HG03135 (cell line): ENCODE measurements at regions not wholly inside any gene's neighbourhood (a gene's known extent, or its start where the extent isn't known, plus 50 kb on each side); places are given as distances from the start of the nearest gene placed in this dataset.

Experiments used
- ATAC-seq: cut with Tn5 transposase; IDR thresholded peaks from one replicate; pipeline ENCODE4 v1.9.1; 2021; ENCODE audit warnings: mild to moderate bottlenecking, moderate library complexity; ENCODE audit not compliant: unreplicated experiment

- no peak for ATAC-seq
These were observed 53.4 kb upstream of the NAV3 start for GRCh38 chr12:77777274-77777673.

GRCh38 chr12:77774761-77775160 is 55.9 kb upstream of the NAV3 start:
- ATAC-seq, result no peak

- no peak for ATAC-seq
These were observed 57.9 kb upstream of the NAV3 start for GRCh38 chr12:77772676-77773298.

GRCh38 chr12:77768558-77768957 is 62.1 kb upstream of the NAV3 start:
- ATAC-seq, result no peak

DNA sequence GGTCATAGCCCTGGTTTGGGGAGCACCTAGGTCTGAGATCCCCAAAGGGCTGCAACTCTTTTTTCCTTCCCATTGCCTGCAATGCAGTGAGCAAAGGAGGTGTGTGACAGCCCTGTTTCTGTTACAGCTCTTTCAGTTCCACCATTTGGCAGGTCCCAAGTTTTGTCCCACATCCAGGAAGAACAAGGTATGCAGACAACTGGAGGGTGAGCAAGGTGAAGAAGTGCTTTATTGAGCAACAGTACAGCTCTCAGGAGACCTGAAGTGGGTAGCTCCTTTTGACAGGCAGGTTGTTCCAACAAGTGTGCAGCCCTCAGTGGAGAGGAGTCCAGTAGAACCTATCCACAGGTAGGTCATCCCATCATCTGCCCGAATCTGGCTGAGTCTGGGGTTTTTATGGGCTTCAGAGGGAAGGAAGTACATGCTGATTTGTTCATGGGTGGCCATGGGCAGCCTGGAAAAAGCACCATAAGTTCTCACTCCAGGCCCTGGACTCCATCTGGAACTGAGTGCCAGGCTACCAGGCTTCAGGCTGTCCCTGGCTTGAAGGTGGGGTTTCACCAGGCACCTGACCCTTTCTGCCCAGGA is 62.8 kb upstream of the NAV3 start:
- no peak for ATAC-seq

GRCh38 chr12:77767335-77767734 is 63.4 kb upstream of the NAV3 start:
- no peak for ATAC-seq

- no peak for ATAC-seq
These were observed 64.5 kb upstream of the NAV3 start for GRCh38 chr12:77766224-77766623.

- ATAC-seq, result no peak
These were observed 69.4 kb upstream of the NAV3 start for GRCh38 chr12:77761286-77761685.

- no peak for ATAC-seq
These were observed 70.2 kb upstream of the NAV3 start for GRCh38 chr12:77760271-77761025.

GRCh38 chr12:77754086-77754485 is 76.6 kb upstream of the NAV3 start:
- no peak for ATAC-seq

GRCh38 chr12:77751939-77752338 is 78.8 kb upstream of the NAV3 start:
- no peak for ATAC-seq

- ATAC-seq, result peak; percentile 100
These were observed 84.6 kb upstream of the NAV3 start for GRCh38 chr12:77746096-77746495.

- no peak for ATAC-seq
These were observed 85.1 kb upstream of the NAV3 start for GRCh38 chr12:77745624-77746023.

- ATAC-seq, result no peak
These were observed 88.1 kb upstream of the NAV3 start for GRCh38 chr12:77742631-77743030.

DNA sequence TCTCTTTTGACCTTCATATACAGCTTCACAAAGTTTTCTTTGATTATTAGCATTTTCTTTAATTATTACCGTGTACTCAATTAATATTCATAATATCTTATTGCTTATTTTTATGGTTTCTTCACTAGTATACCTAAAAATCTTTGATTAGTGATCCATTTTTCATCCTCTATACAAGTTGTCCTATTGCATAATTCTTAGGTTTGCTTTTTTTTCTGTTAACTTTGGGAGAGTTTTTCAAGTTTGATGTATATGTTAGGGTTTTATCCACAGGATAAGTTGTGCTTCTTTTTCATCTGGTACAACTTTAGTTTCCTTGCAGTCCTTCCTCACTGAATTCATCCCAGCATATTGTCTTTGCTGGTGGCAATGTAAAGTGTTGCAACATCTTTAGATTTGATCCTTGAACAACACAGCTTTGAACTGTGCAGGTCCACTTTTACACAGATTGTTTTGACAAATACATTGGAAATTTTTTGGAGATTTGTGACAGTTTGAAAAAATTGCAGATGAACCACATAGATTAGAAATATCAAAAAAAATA is 88.6 kb upstream of the NAV3 start:
- ATAC-seq, result no peak

- ATAC-seq, result no peak
These were observed 94.3 kb upstream of the NAV3 start for GRCh38 chr12:77736219-77736965.

DNA sequence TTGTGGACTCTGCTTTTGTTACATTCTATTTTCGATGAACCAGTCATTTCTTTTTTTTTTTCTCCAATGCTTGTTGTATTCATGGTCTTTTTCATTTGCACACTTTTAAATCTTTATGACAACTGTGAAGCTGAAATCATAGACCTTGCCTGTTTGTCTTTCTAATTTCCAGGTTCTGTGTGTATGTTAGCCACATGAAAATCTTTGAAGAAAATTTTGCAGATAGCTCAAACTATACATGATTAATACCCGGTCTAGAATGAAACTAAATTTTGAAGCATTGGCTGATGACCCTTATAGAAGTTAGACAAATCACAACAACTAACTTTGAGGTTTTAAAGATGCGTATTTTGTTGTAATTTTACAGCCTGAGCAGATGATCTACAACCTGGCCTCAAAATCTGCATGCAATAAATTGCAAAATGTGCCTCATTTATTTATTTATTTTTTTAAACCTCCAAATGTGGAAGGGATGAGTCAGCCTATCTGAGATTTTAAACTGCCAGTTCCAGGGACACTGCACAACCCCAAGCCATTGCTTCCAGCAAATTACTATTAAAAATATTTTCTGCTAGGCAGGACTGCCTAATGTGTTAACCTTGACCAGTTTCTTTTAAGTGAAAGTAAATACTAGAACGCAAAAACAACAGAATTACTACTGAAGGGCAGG is 96.3 kb upstream of the NAV3 start:
- ATAC-seq, result no peak

DNA sequence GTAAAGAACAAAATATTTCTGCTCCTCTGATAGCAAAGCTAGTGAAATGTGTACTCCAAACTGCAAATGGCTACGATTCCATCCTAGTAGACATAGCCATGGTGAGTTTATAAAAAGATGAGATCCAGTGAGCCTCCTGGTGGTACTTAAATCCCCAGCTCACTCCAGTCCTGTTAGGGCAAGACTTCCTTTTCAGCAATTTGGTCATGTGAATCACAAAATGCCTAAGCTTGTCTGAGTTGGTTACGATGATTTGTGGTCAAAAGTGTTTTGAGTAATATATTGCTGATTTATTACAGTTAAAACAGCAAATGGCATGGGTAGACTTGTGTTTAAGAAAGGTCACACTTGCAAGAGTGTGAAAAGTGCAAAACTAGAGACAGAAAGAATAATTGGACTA is 102.7 kb upstream of the NAV3 start:
- no peak for ATAC-seq

GRCh38 chr12:77727442-77728001 is 103.2 kb upstream of the NAV3 start:
- no peak for ATAC-seq

DNA sequence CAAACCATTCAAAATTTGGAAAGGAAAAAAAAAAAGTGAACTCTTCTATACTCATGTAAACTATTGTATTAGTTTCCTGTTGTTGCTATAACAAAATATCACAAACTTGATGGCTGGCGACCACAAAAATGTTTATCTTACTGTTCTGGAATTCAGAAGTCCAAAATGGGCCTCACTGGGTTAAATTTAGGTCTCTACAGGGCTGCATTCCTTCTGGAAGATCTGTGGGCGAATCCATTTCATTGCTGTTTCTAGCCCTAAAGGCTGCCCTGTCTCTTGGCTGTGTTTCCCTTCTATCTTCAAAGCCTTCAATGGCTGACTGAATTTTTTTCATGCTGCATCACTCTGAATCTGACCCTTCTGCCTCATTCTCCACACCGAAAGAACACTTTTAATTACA is 105.1 kb upstream of the NAV3 start:
- no peak for ATAC-seq
